GM12878 (cell line): ENCODE measurements at regions not wholly inside any gene's neighbourhood (a gene's known extent, or its start where the extent isn't known, plus 50 kb on each side); places are given as distances from the start of the nearest gene placed in this dataset.

ENCODE experiments used
- ATAC-seq: fragments of 200-7000 bp; cut with Tn5 transposase; 3 replicates; pipeline ENCODE4 v1.9.1; 2020; ENCODE audit warnings: mild to moderate bottlenecking, moderate library complexity
- BruUV-seq: library from RNA; stranded (reverse); fragments of 400-500 nt; replicated peaks from 2 replicates; lab custom pipeline; 2021; lab: Mats Ljungman, UMichigan
- CTCF ChIA-PET: fragments of 300-600 bp; sonication (Branson Sonifier 250); formaldehyde crosslinking; extraction: SDS; loops from one replicate; lab custom pipeline; 2021; ENCODE audit warnings: inconsistent platforms; lab: Yijun Ruan, JAX
- POLR2A ChIA-PET: fragments of 350-600 bp; formaldehyde crosslinking; extraction: SDS; loops from one replicate; lab custom pipeline; 2021; ENCODE audit warnings: inconsistent platforms; lab: Charles Lee
- RAD21 ChIA-PET: fragments of 300-600 bp; sonication (Branson Sonifier 250); formaldehyde crosslinking; loops from one replicate; lab custom pipeline; 2023; ENCODE audit warnings: antibody characterized with exemption; ENCODE audit not compliant: unreplicated experiment; lab: Charles Lee
- SMC1A ChIA-PET: fragments of 300-600 bp; sonication (Branson Sonifier 250); formaldehyde crosslinking; loops from one replicate; lab custom pipeline; 2023; ENCODE audit not compliant: unreplicated experiment, uncharacterized antibody; lab: Charles Lee
- DNase-seq: peaks from one replicate; pipeline ENCODE4 v3.0.0-alpha.2; 2011; ENCODE audit warnings: low read depth, low spot score
- FAIRE-seq: peaks from 3 replicates; lab custom pipeline; 2011; peaks lifted over from hg19 to GRCh38; lab: Jason Lieb, UNC
- H2AFZ ChIP-seq: 2 replicates; pipeline ENCODE4 v1.6.0; 2011; ENCODE audit warnings: low read depth, low read length, control low read depth; ENCODE audit not compliant: control insufficient read depth
- H3K27ac ChIP-seq: 2 replicates; pipeline ENCODE4 v1.5.1; 2011; ENCODE audit warnings: control low read depth; ENCODE audit not compliant: control insufficient read depth, insufficient read depth
- H3K27me3 ChIP-seq, 2 experiments: replicated peaks in 1 of 2; 2 replicates each; pipeline versions ENCODE4 v1.6.0 to v1.6.1; 2011; ENCODE audit warnings: low read length in 1 of 2; ENCODE audit not compliant: control insufficient read depth in 2 of 2, insufficient read depth in 2 of 2
- H3K36me3 ChIP-seq, 2 experiments: 2 replicates each; pipeline ENCODE4 v1.5.1; 2011; ENCODE audit warnings: low read length in 1 of 2; ENCODE audit not compliant: control insufficient read depth in 2 of 2, insufficient read depth in 2 of 2
- H3K4me1 ChIP-seq: 2 replicates; pipeline ENCODE4 v1.6.1; 2011; ENCODE audit warnings: mild to moderate bottlenecking, low read length, moderate library complexity, mixed read lengths; ENCODE audit not compliant: control insufficient read depth, insufficient read depth
- H3K4me2 ChIP-seq: 2 replicates; pipeline ENCODE4 v1.6.0; 2011; ENCODE audit warnings: control low read depth; ENCODE audit not compliant: control insufficient read depth, insufficient read depth
- H3K4me3 ChIP-seq: fragments of 200-600 bp; sonication (generic); 2 replicates; pipeline ENCODE4 v1.5.1; 2016
- H3K79me2 ChIP-seq: 2 replicates; pipeline ENCODE4 v1.6.0; 2011; ENCODE audit warnings: low read length; ENCODE audit not compliant: control insufficient read depth, insufficient read depth
- H3K9ac ChIP-seq: 2 replicates; pipeline ENCODE4 v1.8.0; 2011; ENCODE audit warnings: low read length, control low read depth, mixed read lengths; ENCODE audit not compliant: control insufficient read depth, insufficient read depth
- H3K9me3 ChIP-seq: replicated peaks from 3 replicates; pipeline ENCODE4 v1.5.1; 2011; ENCODE audit warnings: mild to moderate bottlenecking, low read length; ENCODE audit not compliant: control insufficient read depth, insufficient read depth
- H4K20me1 ChIP-seq: 2 replicates; pipeline ENCODE4 v1.6.0; 2011; ENCODE audit not compliant: control insufficient read depth, insufficient read depth
- BMI1 ChIP-seq: fragments of 450-650 bp; IDR thresholded peaks from 2 replicates; pipeline ENCODE4 v1.6.1; 2016; ENCODE audit warnings: mild to moderate bottlenecking, moderate library complexity, borderline replicate concordance
- JUNB ChIP-seq: IDR thresholded peaks from 2 replicates; pipeline ENCODE4 v1.6.1; 2016; ENCODE audit warnings: antibody characterized with exemption, mild to moderate bottlenecking
- KDM1A ChIP-seq: fragments of 200-600 bp; sonication (generic); IDR thresholded peaks from 2 replicates; pipeline ENCODE4 v1.6.1; 2016; ENCODE audit warnings: borderline replicate concordance
- PAX8 ChIP-seq: fragments of 450-650 bp; IDR thresholded peaks from 2 replicates; pipeline ENCODE4 v1.6.1; 2017; ENCODE audit warnings: mild to moderate bottlenecking, moderate library complexity
- POLR2AphosphoS5 ChIP-seq: IDR thresholded peaks from 2 replicates; pipeline ENCODE4 v1.6.1; 2011; ENCODE audit warnings: mild to moderate bottlenecking, low read length, inconsistent platforms
- STAT1 ChIP-seq: fragments of 450-650 bp; conservative IDR thresholded peaks from 2 replicates; pipeline ENCODE4 v1.6.1; 2014; ENCODE audit warnings: antibody characterized with exemption, mild to moderate bottlenecking
- SUPT20H ChIP-seq: IDR thresholded peaks from 2 replicates; pipeline ENCODE4 v1.6.1; 2011; ENCODE audit warnings: low read depth, mild to moderate bottlenecking, low read length, moderate library complexity, borderline replicate concordance; ENCODE audit not compliant: control insufficient read depth
- YY1 ChIP-seq: IDR thresholded peaks from 2 replicates; pipeline ENCODE4 v1.6.1; 2011; ENCODE audit warnings: low read depth, mild to moderate bottlenecking, low read length
- WGBS: methylation state at CpG from one replicate; pipeline ENCODE4 v1.1.6; 2016; ENCODE audit warnings: low lambda C conversion rate; ENCODE audit not compliant: insufficient replicate concordance, insufficient coverage; ENCODE audit errors: missing lambda C conversion rate; 5-methylcytosine and 5-hydroxymethylcytosine counted together
- in situ Hi-C: fragments of 300-500 bp; cut with MboI; formaldehyde crosslinking; loops from 9 replicates; pipeline ENCODE4 v1.14.3; 2018; ENCODE audit warnings: mixed read lengths
- intact Hi-C: fragments of 100-400 bp; cut with micrococcal nuclease; formaldehyde crosslinking; loops from one replicate; pipeline ENCODE4 v1.14.2; 2022; ENCODE audit not compliant: unreplicated experiment
- TF ChIP-seq, protein P1 (sequence below): fragments of 450-650 bp; IDR thresholded peaks from 2 replicates; pipeline ENCODE4 v1.6.1; 2017; ENCODE audit warnings: mild to moderate bottlenecking, moderate library complexity
- TF ChIP-seq, protein P2 (sequence below): fragments of 450-650 bp; IDR thresholded peaks from 2 replicates; pipeline ENCODE4 v1.6.1; 2014; ENCODE audit warnings: mild to moderate bottlenecking
- TF ChIP-seq, protein P3 (sequence below): IDR thresholded peaks from 2 replicates; pipeline ENCODE4 v1.6.1; 2011; ENCODE audit warnings: low read depth, low read length, improper control_type of control experiment, borderline replicate concordance
- TF ChIP-seq, protein P4 (sequence below): fragments of 450-650 bp; IDR thresholded peaks from 2 replicates; pipeline ENCODE4 v1.6.1; 2016; ENCODE audit warnings: mild to moderate bottlenecking
- TF ChIP-seq, protein P5 (sequence below): fragments of 450-650 bp; conservative IDR thresholded peaks from 2 replicates; pipeline ENCODE4 v1.6.1; 2017; ENCODE audit warnings: mild to moderate bottlenecking, moderate library complexity

DNA sequence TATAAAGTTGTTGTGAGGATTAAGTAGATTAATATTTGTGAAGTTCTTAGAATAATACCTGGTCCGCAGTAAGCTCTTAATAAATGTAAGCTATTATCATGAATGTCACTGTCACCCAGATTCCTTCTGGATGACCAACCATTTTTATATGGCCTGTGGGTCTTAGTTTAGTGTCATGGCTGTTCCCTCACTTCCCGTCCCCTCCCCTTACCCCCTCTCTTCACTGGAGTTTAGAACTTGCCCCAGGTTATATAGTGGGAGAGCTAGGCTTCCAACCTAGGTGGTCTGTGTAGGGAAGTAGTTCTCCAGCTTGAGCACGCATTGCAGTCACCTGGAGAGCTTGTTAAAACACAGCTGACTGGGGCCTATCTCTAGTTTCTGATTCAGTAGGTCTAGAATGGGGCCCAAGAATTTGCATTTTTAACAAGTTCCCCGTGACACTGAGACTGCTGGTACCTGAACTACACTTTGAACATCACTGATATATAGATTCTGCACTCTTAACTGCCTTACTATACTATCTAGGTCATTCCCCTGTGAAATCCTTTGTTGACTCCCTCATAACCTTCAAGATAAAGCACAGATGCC, 66.9 kb upstream of the PLAC1 start:
- H3K27me3 ChIP-seq, result no peaks in the 10 kb centered on the region
- WGBS, result 46% methylated on average over 4 of the region's 4 CpGs
- H3K27ac ChIP-seq, result no peak overlapping the region
- no peak for ATAC-seq
- H3K36me3 ChIP-seq, result no peaks in the 10 kb centered on the region
- FAIRE-seq, result no peak
- intact Hi-C loops (no loop called here), in situ Hi-C loops (no loop called here)
- BruUV-seq, result no TSS peak
- POLR2A ChIA-PET, result no interaction called here
- RAD21 ChIA-PET, result no interaction called here
- CTCF ChIA-PET, result interaction anchor here (1.0 kb wide), 1 partner anchor 241 kb away, joined by 3 read pairs; no protein-coding TSS in a partner anchor
- H3K9me3 ChIP-seq, result no peaks in the 10 kb centered on the region
- SMC1A ChIA-PET, result interaction anchor here (1.0 kb wide), 1 partner anchor 22 kb away, joined by 3 read pairs; no protein-coding TSS in a partner anchor
- no peak overlapping the region for H3K4me2 ChIP-seq
- no peak overlapping the region for H3K9ac ChIP-seq
- no peak for DNase-seq
- H2AFZ ChIP-seq, result no peak overlapping the region
- H3K79me2 ChIP-seq, result no peaks in the 10 kb centered on the region
- no peaks in the 10 kb centered on the region for H4K20me1 ChIP-seq
- H3K4me1 ChIP-seq, result no peaks in the 10 kb centered on the region
- H3K4me3 ChIP-seq, result no peak overlapping the region
- TF ChIP-seq, protein P1, sequence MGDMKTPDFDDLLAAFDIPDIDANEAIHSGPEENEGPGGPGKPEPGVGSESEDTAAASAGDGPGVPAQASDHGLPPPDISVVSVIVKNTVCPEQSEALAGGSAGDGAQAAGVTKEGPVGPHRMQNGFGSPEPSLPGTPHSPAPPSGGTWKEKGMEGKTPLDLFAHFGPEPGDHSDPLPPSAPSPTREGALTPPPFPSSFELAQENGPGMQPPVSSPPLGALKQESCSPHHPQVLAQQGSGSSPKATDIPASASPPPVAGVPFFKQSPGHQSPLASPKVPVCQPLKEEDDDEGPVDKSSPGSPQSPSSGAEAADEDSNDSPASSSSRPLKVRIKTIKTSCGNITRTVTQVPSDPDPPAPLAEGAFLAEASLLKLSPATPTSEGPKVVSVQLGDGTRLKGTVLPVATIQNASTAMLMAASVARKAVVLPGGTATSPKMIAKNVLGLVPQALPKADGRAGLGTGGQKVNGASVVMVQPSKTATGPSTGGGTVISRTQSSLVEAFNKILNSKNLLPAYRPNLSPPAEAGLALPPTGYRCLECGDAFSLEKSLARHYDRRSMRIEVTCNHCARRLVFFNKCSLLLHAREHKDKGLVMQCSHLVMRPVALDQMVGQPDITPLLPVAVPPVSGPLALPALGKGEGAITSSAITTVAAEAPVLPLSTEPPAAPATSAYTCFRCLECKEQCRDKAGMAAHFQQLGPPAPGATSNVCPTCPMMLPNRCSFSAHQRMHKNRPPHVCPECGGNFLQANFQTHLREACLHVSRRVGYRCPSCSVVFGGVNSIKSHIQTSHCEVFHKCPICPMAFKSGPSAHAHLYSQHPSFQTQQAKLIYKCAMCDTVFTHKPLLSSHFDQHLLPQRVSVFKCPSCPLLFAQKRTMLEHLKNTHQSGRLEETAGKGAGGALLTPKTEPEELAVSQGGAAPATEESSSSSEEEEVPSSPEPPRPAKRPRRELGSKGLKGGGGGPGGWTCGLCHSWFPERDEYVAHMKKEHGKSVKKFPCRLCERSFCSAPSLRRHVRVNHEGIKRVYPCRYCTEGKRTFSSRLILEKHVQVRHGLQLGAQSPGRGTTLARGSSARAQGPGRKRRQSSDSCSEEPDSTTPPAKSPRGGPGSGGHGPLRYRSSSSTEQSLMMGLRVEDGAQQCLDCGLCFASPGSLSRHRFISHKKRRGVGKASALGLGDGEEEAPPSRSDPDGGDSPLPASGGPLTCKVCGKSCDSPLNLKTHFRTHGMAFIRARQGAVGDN, result no peak
- TF ChIP-seq POLR2AphosphoS5 (no peak), YY1 (no peak), KDM1A (no peak), PAX8 (no peak), BMI1 (no peak), STAT1 (no peak), SUPT20H (no peak), JUNB (no peak)
- TF ChIP-seq, protein P2, sequence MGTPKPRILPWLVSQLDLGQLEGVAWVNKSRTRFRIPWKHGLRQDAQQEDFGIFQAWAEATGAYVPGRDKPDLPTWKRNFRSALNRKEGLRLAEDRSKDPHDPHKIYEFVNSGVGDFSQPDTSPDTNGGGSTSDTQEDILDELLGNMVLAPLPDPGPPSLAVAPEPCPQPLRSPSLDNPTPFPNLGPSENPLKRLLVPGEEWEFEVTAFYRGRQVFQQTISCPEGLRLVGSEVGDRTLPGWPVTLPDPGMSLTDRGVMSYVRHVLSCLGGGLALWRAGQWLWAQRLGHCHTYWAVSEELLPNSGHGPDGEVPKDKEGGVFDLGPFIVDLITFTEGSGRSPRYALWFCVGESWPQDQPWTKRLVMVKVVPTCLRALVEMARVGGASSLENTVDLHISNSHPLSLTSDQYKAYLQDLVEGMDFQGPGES, result no peak
- TF ChIP-seq, protein P3, sequence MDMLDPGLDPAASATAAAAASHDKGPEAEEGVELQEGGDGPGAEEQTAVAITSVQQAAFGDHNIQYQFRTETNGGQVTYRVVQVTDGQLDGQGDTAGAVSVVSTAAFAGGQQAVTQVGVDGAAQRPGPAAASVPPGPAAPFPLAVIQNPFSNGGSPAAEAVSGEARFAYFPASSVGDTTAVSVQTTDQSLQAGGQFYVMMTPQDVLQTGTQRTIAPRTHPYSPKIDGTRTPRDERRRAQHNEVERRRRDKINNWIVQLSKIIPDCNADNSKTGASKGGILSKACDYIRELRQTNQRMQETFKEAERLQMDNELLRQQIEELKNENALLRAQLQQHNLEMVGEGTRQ, result no peak
- TF ChIP-seq, protein P4, sequence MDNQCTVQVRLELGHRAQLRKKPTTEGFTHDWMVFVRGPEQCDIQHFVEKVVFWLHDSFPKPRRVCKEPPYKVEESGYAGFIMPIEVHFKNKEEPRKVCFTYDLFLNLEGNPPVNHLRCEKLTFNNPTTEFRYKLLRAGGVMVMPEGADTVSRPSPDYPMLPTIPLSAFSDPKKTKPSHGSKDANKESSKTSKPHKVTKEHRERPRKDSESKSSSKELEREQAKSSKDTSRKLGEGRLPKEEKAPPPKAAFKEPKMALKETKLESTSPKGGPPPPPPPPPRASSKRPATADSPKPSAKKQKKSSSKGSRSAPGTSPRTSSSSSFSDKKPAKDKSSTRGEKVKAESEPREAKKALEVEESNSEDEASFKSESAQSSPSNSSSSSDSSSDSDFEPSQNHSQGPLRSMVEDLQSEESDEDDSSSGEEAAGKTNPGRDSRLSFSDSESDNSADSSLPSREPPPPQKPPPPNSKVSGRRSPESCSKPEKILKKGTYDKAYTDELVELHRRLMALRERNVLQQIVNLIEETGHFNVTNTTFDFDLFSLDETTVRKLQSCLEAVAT, result no peak
- TF ChIP-seq, protein P5, sequence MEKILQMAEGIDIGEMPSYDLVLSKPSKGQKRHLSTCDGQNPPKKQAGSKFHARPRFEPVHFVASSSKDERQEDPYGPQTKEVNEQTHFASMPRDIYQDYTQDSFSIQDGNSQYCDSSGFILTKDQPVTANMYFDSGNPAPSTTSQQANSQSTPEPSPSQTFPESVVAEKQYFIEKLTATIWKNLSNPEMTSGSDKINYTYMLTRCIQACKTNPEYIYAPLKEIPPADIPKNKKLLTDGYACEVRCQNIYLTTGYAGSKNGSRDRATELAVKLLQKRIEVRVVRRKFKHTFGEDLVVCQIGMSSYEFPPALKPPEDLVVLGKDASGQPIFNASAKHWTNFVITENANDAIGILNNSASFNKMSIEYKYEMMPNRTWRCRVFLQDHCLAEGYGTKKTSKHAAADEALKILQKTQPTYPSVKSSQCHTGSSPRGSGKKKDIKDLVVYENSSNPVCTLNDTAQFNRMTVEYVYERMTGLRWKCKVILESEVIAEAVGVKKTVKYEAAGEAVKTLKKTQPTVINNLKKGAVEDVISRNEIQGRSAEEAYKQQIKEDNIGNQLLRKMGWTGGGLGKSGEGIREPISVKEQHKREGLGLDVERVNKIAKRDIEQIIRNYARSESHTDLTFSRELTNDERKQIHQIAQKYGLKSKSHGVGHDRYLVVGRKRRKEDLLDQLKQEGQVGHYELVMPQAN, result no peak
